ENCODE measurements at regions not wholly inside any gene's neighbourhood (a gene's known extent, or its start where the extent isn't known, plus 50 kb on each side); places are given as distances from the start of the nearest gene placed in this dataset.
"Not testable (repeated sequence)": the region's sequence is repeated elsewhere in the genome, so short reads cannot be mapped to it uniquely, and the experiment has no call there.

GRCh38 chr5:143619040-143619439 is 192.9 kb upstream of the HMHB1 start:
- no peak for DNase-seq

DNA sequence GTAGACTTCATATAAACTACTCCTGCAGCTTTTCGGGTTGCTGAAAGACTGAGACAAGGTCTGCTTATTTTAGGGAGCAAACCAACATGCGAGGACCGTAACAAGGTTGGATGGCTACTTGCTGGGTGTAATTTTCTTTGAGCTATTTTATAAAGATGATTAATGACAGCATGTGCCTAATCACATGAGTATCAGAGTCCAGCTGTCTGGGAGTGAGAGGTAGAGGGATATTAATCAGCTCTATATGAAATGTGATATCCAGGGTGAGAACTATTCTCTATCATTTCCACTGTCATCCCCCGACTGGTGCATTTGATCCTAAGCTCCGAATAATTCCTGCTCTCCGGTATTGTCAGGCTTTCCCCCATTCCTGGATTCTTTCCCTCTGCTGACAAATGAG is 193.8 kb upstream of the HMHB1 start:
- no peak for DNase-seq

DNA sequence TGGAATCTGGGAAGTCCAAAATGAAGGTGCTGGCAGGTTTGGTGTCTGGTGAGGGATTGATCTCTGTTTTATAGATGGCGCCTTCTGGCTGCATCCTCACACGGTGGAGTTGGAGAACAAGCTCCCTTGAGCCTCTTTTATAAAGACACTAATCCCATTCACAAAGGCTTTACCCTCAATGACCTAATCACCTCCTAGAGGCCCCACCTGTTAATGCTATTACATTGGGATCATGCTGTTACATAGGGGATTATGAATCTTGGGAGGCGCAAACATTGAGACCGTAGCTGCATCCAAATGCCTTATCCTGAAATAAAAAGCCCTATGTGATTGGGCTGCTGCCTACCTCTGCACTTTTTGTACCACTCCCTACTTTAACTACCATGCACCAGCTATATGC is 197.1 kb upstream of the HMHB1 start:
- DNase-seq, result no peak

DNA sequence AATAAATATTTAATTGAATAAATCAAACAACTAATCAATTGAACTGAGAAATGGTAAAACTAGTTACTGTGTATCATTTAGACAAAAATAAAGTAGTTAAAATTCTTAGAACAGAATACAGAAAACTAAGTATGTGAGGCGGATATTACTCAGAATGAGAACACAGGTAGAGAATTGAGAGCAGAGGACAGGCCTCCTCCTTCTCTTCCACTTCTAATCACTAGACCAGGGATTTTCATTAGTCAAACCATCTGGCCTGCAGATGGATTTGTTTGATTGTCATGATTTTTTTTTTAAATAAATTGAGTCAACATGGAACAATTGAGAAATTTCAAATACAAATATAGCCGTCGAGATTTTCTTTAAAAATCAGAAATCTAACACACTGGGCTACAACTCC is 198.6 kb upstream of the HMHB1 start:
- no peak for DNase-seq

- no peak for DNase-seq
These were observed 201.0 kb upstream of the HMHB1 start for GRCh38 chr5:143610946-143611345.

DNA sequence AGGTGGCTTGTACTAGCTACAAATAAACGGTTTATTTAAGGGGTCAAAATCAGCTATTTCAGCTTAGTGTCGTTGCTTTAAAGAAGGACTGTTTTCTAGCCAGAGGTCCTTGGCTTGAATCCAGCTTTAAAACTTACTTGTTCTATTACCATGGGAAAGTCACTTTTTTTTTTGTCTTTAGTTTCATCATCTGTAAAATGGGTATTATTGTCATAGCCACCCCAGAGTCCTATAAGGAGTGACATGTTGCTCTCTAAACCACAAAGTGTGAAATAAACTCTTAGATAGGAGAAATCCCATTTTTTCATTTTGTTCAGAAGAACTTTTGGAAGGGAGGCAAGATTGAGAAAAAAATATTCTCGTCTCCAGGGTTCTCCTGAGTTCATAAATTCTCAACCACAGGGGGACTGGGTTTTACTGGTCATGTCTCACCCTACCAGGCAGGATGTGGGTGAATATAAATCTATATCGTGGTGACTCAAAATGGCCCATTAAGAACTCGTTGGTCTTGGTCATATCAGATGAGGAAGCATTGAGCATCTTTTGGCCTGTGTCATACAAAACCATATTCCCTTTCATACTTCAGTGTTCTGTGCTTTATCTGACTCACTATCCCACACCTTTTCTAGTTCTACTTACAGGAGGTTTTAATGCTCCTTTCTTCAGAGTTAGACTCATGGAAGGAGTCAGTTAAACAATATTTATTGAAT is 202.7 kb upstream of the NR3C1 start:
- DNase-seq, result peak in 1 of 2 donors; percentile 10

DNA sequence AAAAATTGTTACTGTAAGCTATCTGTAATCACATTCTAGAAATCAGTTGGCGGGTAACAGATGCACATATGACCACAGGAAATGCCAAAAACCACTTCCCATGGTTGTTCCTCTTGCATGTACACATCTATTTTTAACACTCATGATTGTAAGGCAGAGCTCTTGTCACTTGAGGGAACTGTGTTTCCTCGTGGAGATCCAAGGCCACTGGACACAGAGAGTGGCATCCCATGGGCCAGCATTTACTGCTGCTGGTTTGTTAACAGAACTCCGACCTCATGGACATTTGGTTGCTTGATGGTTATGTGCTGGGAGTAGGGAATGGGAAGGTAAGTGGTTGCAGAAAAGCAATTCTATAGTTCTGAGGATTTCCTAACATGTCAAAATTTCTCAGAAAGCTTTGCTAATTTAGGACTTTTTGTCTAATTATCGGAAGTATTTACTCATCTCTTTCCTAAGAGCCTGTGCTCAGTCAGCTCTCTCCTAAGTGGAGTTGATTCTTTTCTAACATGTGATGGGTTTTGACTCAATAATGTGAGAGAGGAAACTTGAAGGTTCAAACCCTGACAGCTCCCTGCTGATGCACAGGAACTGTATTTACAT is 202.0 kb upstream of the NR3C1 start:
- DNase-seq, result peak; percentile 45 to 49

DNA sequence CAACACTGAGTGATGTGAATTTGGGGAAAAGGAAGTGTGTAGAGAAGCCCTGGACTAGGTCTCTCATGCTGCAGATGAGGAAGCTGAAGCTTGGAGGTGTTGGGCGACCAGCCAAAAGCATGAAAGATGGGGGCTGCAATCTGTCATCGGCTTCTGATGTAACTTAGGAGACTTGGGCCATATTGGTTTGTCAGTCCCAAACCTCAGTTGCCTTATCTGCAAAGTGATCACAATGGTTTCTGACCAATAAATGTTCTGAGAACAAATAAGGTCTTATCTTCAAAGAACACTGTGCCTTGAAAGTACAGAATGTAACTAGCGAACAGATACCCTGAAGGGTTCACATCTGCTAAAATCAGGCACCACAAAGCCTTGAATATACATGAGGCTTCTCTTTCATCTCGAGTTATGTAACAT is 198.4 kb upstream of the NR3C1 start:
- peak in 1 of 2 donors; percentile 10 for DNase-seq

DNA sequence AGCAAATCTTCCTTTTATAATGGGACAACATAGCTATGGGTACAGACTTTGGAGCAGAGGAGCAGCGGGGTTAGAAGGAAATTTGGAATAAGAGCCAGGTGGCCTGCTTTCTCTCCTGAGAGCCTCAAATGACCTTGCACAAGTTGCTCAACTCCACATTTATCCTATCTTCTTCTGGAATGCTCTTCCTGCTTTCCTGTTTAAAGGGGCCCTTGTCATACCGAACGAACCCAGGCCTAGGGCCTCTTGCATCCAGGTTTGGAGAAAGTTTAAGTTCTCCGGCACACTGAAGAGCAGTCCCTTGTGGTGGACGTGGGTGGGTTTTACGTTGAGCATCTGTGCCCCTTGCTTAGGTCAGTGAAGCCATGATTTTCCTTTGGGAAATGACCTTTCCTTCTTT is 197.9 kb upstream of the NR3C1 start:
- DNase-seq, result no peak

GRCh38 chr5:143600396-143601075 is 197.1 kb upstream of the NR3C1 start:
- DNase-seq, result no peak

GRCh38 chr5:143599474-143599873 is 196.0 kb upstream of the NR3C1 start:
- no peak for DNase-seq

DNA sequence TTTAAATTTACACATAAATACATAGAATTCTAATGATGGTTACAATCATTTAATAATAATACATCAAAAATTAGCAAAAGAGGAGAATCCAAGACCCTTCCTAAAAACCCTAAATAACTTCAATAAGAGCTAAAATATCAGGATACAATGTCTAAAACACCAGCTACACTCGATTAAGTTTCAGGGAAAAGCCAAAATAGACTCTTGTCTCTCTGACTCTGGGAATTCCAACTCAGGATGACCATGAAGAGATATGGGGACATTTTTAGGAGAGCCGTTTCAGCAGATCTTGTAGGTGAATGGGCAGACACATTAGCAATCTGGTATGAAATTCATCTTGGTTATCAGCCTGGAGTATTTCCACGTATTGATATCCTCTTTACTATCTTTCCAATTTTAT is 193.3 kb upstream of the NR3C1 start:
- DNase-seq, result no peak

- no peak for DNase-seq
These were observed 191.7 kb upstream of the NR3C1 start for GRCh38 chr5:143594902-143595818.

GRCh38 chr5:143593723-143594122 is 190.2 kb upstream of the NR3C1 start:
- no peak for DNase-seq

GRCh38 chr5:143592648-143593047 is 189.2 kb upstream of the NR3C1 start:
- peak in 1 of 2 donors; percentile 21 for DNase-seq

GRCh38 chr5:143588933-143589662 is 185.6 kb upstream of the NR3C1 start:
- DNase-seq, result no peak

DNA sequence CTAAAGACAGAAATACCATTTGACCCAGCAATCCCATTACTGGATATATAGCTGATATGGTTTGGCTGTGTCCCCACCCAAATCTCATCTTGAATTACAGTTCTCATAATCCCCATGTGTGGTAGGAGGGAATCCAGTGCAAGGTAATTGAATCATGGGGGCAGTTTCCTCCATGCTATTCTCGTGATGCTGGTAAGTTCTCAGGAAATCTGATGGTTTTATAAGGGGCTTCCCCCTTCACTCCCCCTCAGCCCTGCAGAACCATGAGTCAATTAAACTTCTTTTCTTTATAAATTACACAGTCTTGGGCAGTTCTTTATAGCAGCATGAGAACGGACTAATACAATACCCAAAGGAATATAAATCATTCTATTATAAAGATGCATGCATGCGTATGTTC is 184.6 kb upstream of the NR3C1 start:
- DNase-seq, result not testable (repeated sequence)

- DNase-seq, result no peak
These were observed 183.4 kb upstream of the NR3C1 start for GRCh38 chr5:143586781-143587362.

- DNase-seq, result no peak
These were observed 182.5 kb upstream of the NR3C1 start for GRCh38 chr5:143585970-143586369.

DNA sequence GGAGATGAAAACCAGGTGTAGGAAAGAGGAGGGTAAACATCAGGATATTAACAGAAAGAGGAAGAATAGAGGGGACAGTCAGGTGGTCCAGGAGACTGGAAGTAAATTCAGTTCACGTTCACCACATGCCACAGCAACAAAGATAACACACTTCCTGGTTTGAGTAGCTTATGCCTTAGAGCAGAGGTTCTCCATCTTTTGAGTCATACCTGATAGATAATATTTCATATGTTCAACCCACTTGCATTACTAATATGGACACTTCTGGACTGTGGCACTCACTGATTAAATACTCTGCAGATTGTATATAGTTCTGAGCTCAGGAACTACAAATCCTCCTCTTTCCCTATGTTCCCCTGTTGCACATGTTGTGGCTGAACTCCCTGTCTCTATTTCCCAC is 179.9 kb upstream of the NR3C1 start:
- no peak for DNase-seq

DNA sequence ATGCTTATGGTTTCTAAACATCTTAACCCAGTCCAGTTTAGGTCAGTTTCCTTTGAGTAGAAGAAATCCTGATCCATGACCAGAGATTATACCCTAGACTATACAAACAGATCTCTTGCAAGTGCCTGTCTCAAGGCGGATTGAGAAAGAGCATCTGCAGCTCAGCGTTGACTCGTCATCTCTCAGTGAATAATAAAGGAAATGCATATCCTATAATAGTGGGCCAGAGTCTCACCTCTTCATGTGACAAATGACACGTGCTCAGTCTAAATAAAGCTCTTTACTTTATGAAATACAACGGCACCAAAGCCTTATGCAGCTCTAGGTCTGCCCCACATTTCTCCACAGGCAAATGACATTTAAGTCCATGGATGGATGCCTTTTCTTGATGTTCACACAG is 179.4 kb upstream of the NR3C1 start:
- DNase-seq, result no peak

- DNase-seq, result no peak
These were observed 178.7 kb upstream of the NR3C1 start for GRCh38 chr5:143582176-143582575.

All from CD4-positive, alpha-beta T cell treated with Interferon alpha-2 for 1 hour (primary cell).